Activated naive CD4-positive, alpha-beta T cell (primary cell): ENCODE measurements at regions not wholly inside any gene's neighbourhood (a gene's known extent, or its start where the extent isn't known, plus 50 kb on each side); places are given as distances from the start of the nearest gene placed in this dataset.
"Not testable (repeated sequence)": the region's sequence is repeated elsewhere in the genome, so short reads cannot be mapped to it uniquely, and the experiment has no call there.

ENCODE experiments used
- DNase-seq, 4 experiments: peaks; one replicate each; lab custom pipeline; 2025; lab: John Stamatoyannopoulos, UW

GRCh38 chr11:11220786-11221185, 132.3 kb downstream of the CSNK2A3 start:
- DNase-seq: no peak

- no peak for DNase-seq
Observed at GRCh38 chr11:11218629-11218986, 134.4 kb downstream of the CSNK2A3 start.

GRCh38 chr11:11217929-11218628, 135.0 kb downstream of the CSNK2A3 start:
- DNase-seq: no peak

- no peak for DNase-seq
Observed at GRCh38 chr11:11217289-11217928, 135.6 kb downstream of the CSNK2A3 start.

GRCh38 chr11:11215944-11216343, 137.1 kb downstream of the CSNK2A3 start:
- no peak for DNase-seq

GRCh38 chr11:11215058-11215815, 137.8 kb downstream of the CSNK2A3 start:
- DNase-seq: no peak

- no peak for DNase-seq
Observed at GRCh38 chr11:11213117-11213516, 139.9 kb downstream of the CSNK2A3 start.

- DNase-seq: no peak
Observed at GRCh38 chr11:11211888-11212287, 141.2 kb downstream of the CSNK2A3 start.

- no peak for DNase-seq
Observed at GRCh38 chr11:11211186-11211585, 141.9 kb downstream of the CSNK2A3 start.

- no peak for DNase-seq
Observed at GRCh38 chr11:11210446-11210845, 142.6 kb downstream of the CSNK2A3 start.

- DNase-seq: no peak
Observed at GRCh38 chr11:11209967-11210366, 143.1 kb downstream of the CSNK2A3 start.

- DNase-seq: no peak
Observed at GRCh38 chr11:11208994-11209393, 144.1 kb downstream of the CSNK2A3 start.

GRCh38 chr11:11207428-11207827, 145.6 kb downstream of the CSNK2A3 start:
- DNase-seq: no peak

- no peak for DNase-seq
Observed at GRCh38 chr11:11206484-11206883, 146.6 kb downstream of the CSNK2A3 start.

GRCh38 chr11:11202885-11203284, 150.2 kb downstream of the CSNK2A3 start:
- no peak for DNase-seq

- not testable (repeated sequence) for DNase-seq
Observed at GRCh38 chr11:11201302-11201701, 151.7 kb downstream of the CSNK2A3 start.

- no peak for DNase-seq
Observed at GRCh38 chr11:11192541-11192940, 160.5 kb downstream of the CSNK2A3 start.

GRCh38 chr11:11189506-11189905, 163.5 kb downstream of the CSNK2A3 start:
- DNase-seq: no peak

- no peak for DNase-seq
Observed at GRCh38 chr11:11186249-11186648, 166.8 kb downstream of the CSNK2A3 start.

- no peak for DNase-seq
Observed at GRCh38 chr11:11182261-11182660, 170.8 kb downstream of the CSNK2A3 start.

- no peak for DNase-seq
Observed at GRCh38 chr11:11178671-11179638, 174.1 kb downstream of the CSNK2A3 start.
